GM12892 (cell line): ENCODE measurements at regions not wholly inside any gene's neighbourhood (a gene's known extent, or its start where the extent isn't known, plus 50 kb on each side); places are given as distances from the start of the nearest gene placed in this dataset.

Experiments used
- POLR2A ChIP-seq: IDR thresholded peaks from 2 replicates; pipeline ENCODE4 v1.6.1; 2011; ENCODE audit warnings: low read depth, low read length, control low read depth
- POLR2AphosphoS5 ChIP-seq: IDR thresholded peaks from 2 replicates; pipeline ENCODE4 v1.6.1; 2011; ENCODE audit warnings: low read depth, low read length, control low read depth
- TAF1 ChIP-seq: IDR thresholded peaks from 2 replicates; pipeline ENCODE4 v1.6.1; 2011; ENCODE audit warnings: low read depth, mild to moderate bottlenecking, control low read depth, low read length, borderline replicate concordance

GRCh38 chr1:199373139-199373538 lies 654.4 kb upstream of the NR5A2 start:
- TF ChIP-seq POLR2A (no peak), POLR2AphosphoS5 (no peak), TAF1 (no peak)
